ENCODE measurements at regions not wholly inside any gene's neighbourhood (a gene's known extent, or its start where the extent isn't known, plus 50 kb on each side); places are given as distances from the start of the nearest gene placed in this dataset.

- Histone ChIP-seq H3K27me3 (ENCODE audit: control insufficient read depth, insufficient read depth, low read length) (no peaks in the 10 kb centered on the region), H3K4me1 (ENCODE audit: control insufficient read depth, insufficient read depth, low read length) (no peaks in the 10 kb centered on the region), H3K36me3 (ENCODE audit: control insufficient read depth, insufficient read depth, low read length) (no peaks in the 10 kb centered on the region), H3K4me3 (ENCODE audit: low read length) (no peak overlapping the region), H3K9me3 (ENCODE audit: control insufficient read depth, insufficient read depth, low read length) (no peaks in the 10 kb centered on the region), H3K27ac (ENCODE audit: low read length) (no peak overlapping the region)
- no peak for DNase-seq (ENCODE audit: low read depth, low spot score)
- no CpG with 5 or more reads among the region's 3 CpGs for WGBS (ENCODE audit: insufficient coverage, insufficient read length)
These were observed 211.0 kb downstream of the TBX5 start for GRCh38 chr12:114194956-114195355.

GRCh38 chr12:114194066-114194465 is 211.9 kb downstream of the TBX5 start:
- no peaks in the 10 kb centered on the region for H3K4me1 ChIP-seq (ENCODE audit: control insufficient read depth, insufficient read depth, low read length)
- H3K27me3 ChIP-seq (ENCODE audit: control insufficient read depth, insufficient read depth, low read length): no peaks in the 10 kb centered on the region
- no peak for DNase-seq (ENCODE audit: low read depth, low spot score)
- no CpG with 5 or more reads among the region's 5 CpGs for WGBS (ENCODE audit: insufficient coverage, insufficient read length)
- no peaks in the 10 kb centered on the region for H3K36me3 ChIP-seq (ENCODE audit: control insufficient read depth, insufficient read depth, low read length)
- no peak overlapping the region for H3K27ac ChIP-seq (ENCODE audit: low read length)
- H3K4me3 ChIP-seq (ENCODE audit: low read length): no peak overlapping the region
- H3K9me3 ChIP-seq (ENCODE audit: control insufficient read depth, insufficient read depth, low read length): no peaks in the 10 kb centered on the region

DNA sequence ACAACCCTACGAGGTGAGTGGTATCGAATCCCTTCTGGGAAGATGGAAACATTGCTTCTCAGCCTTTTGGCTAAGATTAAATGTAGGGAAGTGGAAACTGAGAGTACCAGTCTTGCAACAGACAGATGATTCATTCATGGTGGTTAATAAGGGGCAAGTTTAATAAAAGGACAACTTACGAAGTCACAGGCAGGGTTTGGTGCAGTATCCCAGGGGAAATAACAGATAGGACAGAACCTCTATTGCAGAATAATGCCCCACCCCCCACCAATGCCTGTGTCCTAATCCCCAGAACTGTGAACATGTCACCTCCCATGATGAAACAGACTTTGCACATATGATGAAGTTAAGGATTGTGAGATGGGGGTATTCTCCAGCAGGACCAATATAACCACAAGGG is 212.5 kb downstream of the TBX5 start:
- Histone ChIP-seq H3K4me1 (ENCODE audit: control insufficient read depth, insufficient read depth, low read length) (no peaks in the 10 kb centered on the region), H3K4me3 (ENCODE audit: low read length) (no peak overlapping the region), H3K27me3 (ENCODE audit: control insufficient read depth, insufficient read depth, low read length) (no peaks in the 10 kb centered on the region), H3K36me3 (ENCODE audit: control insufficient read depth, insufficient read depth, low read length) (no peaks in the 10 kb centered on the region), H3K9me3 (ENCODE audit: control insufficient read depth, insufficient read depth, low read length) (no peaks in the 10 kb centered on the region), H3K27ac (ENCODE audit: low read length) (no peak overlapping the region)
- no CpG with 5 or more reads among the region's 3 CpGs for WGBS (ENCODE audit: insufficient coverage, insufficient read length)
- no peak for DNase-seq (ENCODE audit: low read depth, low spot score)

DNA sequence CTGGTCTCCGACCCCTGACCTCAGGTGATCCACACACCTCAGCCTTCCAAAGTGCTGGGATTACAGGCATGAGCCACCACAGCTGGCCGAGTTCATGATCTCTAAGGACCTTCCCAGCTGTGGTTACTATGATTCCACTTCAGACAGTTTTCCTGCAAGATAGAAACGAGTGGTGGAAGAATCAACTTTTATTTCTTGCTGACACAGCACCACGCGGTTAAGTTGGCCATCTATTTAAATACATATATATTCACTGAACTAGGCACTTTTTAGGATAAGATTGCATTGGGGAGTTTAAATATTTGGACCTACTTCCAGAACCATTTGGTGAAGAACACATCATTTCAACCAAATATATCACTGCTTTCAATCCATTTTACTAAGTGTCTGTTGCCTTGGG is 213.4 kb downstream of the TBX5 start:
- H3K27ac ChIP-seq (ENCODE audit: low read length): no peak overlapping the region
- DNase-seq (ENCODE audit: low read depth, low spot score): no peak
- no peaks in the 10 kb centered on the region for H3K27me3 ChIP-seq (ENCODE audit: control insufficient read depth, insufficient read depth, low read length)
- no peak overlapping the region for H3K4me3 ChIP-seq (ENCODE audit: low read length)
- WGBS (ENCODE audit: insufficient coverage, insufficient read length): no CpG with 5 or more reads among the region's 5 CpGs
- no peaks in the 10 kb centered on the region for H3K36me3 ChIP-seq (ENCODE audit: control insufficient read depth, insufficient read depth, low read length)
- no peaks in the 10 kb centered on the region for H3K4me1 ChIP-seq (ENCODE audit: control insufficient read depth, insufficient read depth, low read length)
- no peaks in the 10 kb centered on the region for H3K9me3 ChIP-seq (ENCODE audit: control insufficient read depth, insufficient read depth, low read length)

GRCh38 chr12:114192013-114192412 is 213.9 kb downstream of the TBX5 start:
- H3K27me3 ChIP-seq (ENCODE audit: control insufficient read depth, insufficient read depth, low read length): no peaks in the 10 kb centered on the region
- no peaks in the 10 kb centered on the region for H3K36me3 ChIP-seq (ENCODE audit: control insufficient read depth, insufficient read depth, low read length)
- no peaks in the 10 kb centered on the region for H3K9me3 ChIP-seq (ENCODE audit: control insufficient read depth, insufficient read depth, low read length)
- no peak overlapping the region for H3K4me3 ChIP-seq (ENCODE audit: low read length)
- no peaks in the 10 kb centered on the region for H3K4me1 ChIP-seq (ENCODE audit: control insufficient read depth, insufficient read depth, low read length)
- DNase-seq (ENCODE audit: low read depth, low spot score): no peak
- WGBS (ENCODE audit: insufficient coverage, insufficient read length): no CpG with 5 or more reads among the region's 4 CpGs
- no peak overlapping the region for H3K27ac ChIP-seq (ENCODE audit: low read length)

DNA sequence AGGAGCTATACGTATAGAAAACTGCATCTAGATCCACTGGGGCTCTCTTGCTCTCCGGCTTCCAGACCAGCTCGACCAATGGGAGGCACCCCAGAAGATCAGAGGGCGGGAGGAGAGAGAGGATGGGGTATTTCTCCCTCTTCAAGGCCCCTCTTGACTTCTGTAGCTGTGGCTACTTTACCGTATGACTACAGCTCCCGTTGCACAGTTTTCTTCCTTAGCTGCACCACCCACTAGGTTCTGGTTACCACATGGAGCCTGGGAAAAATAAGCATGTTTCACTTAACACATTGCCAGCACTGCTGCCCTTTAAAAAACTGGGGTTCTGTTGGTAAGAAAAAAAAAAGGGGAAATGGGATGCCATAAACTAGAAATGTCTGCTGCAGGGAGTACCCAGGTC is 214.4 kb downstream of the TBX5 start:
- no CpG with 5 or more reads among the region's 6 CpGs for WGBS (ENCODE audit: insufficient coverage, insufficient read length)
- Histone ChIP-seq H3K27me3 (ENCODE audit: control insufficient read depth, insufficient read depth, low read length) (no peaks in the 10 kb centered on the region), H3K4me3 (ENCODE audit: low read length) (no peak overlapping the region), H3K9me3 (ENCODE audit: control insufficient read depth, insufficient read depth, low read length) (no peaks in the 10 kb centered on the region), H3K27ac (ENCODE audit: low read length) (no peak overlapping the region), H3K36me3 (ENCODE audit: control insufficient read depth, insufficient read depth, low read length) (no peaks in the 10 kb centered on the region), H3K4me1 (ENCODE audit: control insufficient read depth, insufficient read depth, low read length) (no peaks in the 10 kb centered on the region)
- DNase-seq (ENCODE audit: low read depth, low spot score): no peak

DNA sequence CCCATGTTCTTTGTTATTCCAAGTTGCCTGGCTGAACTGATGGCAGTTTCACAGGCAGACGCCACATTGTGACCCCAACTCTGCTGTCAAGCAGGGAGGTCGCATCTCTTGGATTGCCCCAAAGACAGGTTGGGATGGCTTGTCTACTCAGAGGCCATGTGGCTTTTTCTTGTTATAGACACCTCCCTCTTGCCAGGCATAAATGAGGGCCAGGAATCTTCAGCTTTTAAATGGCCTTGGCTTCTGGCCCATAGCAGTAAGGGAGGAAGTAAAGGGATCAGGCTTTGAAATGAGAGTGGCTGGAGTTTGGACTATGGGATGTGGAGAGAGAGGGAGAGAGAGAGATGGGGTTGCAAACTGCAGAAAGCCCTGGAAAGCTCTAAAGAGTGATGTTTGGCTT is 215.0 kb downstream of the TBX5 start:
- H3K9me3 ChIP-seq (ENCODE audit: control insufficient read depth, insufficient read depth, low read length): no peaks in the 10 kb centered on the region
- no peak overlapping the region for H3K27ac ChIP-seq (ENCODE audit: low read length)
- H3K4me1 ChIP-seq (ENCODE audit: control insufficient read depth, insufficient read depth, low read length): no peaks in the 10 kb centered on the region
- no peaks in the 10 kb centered on the region for H3K27me3 ChIP-seq (ENCODE audit: control insufficient read depth, insufficient read depth, low read length)
- H3K4me3 ChIP-seq (ENCODE audit: low read length): no peak overlapping the region
- no CpG with 5 or more reads among the region's 2 CpGs for WGBS (ENCODE audit: insufficient coverage, insufficient read length)
- DNase-seq (ENCODE audit: low read depth, low spot score): no peak
- no peaks in the 10 kb centered on the region for H3K36me3 ChIP-seq (ENCODE audit: control insufficient read depth, insufficient read depth, low read length)

GRCh38 chr12:114189266-114189665 is 216.7 kb downstream of the TBX5 start:
- H3K4me1 ChIP-seq (ENCODE audit: control insufficient read depth, insufficient read depth, low read length): no peaks in the 10 kb centered on the region
- DNase-seq (ENCODE audit: low read depth, low spot score): no peak
- no peak overlapping the region for H3K27ac ChIP-seq (ENCODE audit: low read length)
- H3K9me3 ChIP-seq (ENCODE audit: control insufficient read depth, insufficient read depth, low read length): no peaks in the 10 kb centered on the region
- no peaks in the 10 kb centered on the region for H3K27me3 ChIP-seq (ENCODE audit: control insufficient read depth, insufficient read depth, low read length)
- no peaks in the 10 kb centered on the region for H3K36me3 ChIP-seq (ENCODE audit: control insufficient read depth, insufficient read depth, low read length)
- no peak overlapping the region for H3K4me3 ChIP-seq (ENCODE audit: low read length)
- no CpG with 5 or more reads among the region's 4 CpGs for WGBS (ENCODE audit: insufficient coverage, insufficient read length)

DNA sequence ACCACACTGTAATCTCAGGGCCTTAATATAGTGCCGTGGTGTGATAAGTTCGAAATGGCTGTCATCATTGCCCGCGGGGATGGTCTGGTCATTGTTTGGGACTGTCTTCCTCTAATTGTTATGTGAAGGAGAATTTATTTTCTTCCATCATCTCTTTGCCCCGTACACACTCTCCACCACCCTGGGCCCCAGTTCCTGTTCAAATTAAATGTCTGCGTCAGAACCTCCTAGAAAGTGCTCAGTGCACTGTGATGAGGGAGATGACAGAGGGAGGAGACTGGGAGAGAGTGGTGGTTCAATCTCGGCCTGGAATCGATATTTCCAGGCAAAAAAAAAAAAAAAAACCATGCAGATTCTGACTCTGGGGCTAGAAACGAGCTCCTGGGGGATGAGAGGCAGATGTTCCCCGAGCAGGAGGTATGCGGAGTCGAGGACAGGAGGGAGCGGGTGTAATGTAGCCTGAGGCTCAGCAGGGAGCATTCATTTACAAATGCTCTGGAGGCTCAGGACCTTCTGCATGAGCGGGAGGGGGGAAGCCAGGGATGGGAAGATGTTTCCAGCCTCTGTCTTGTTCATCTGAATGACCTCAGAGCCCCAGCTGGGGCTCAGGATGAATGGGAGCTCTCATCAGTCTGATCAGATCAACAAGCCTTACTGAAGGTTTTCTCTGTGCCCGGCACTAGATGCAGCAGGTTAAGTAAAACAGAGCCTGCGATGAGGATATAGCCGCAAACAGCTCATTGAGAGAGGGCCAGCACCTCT is 219.5 kb downstream of the TBX5 start:
- 0 out of 2 replicates have a peak, but pooled peaks cover 2% of the 10 kb centered on the region for H3K4me1 ChIP-seq (ENCODE audit: control insufficient read depth, insufficient read depth, low read length)
- no peak overlapping the region for H3K4me3 ChIP-seq (ENCODE audit: low read length)
- no peaks in the 10 kb centered on the region for H3K27me3 ChIP-seq (ENCODE audit: control insufficient read depth, insufficient read depth, low read length)
- no CpG with 5 or more reads among the region's 17 CpGs for WGBS (ENCODE audit: insufficient coverage, insufficient read length)
- no peaks in the 10 kb centered on the region for H3K9me3 ChIP-seq (ENCODE audit: control insufficient read depth, insufficient read depth, low read length)
- no peaks in the 10 kb centered on the region for H3K36me3 ChIP-seq (ENCODE audit: control insufficient read depth, insufficient read depth, low read length)
- peak; percentile 57 for DNase-seq (ENCODE audit: low read depth, low spot score)
- H3K27ac ChIP-seq (ENCODE audit: low read length): no peak overlapping the region

GRCh38 chr12:114185036-114185435 is 218.9 kb upstream of the RBM19 start:
- no CpG with 5 or more reads among the region's 5 CpGs for WGBS (ENCODE audit: insufficient coverage, insufficient read length)
- no peak for DNase-seq (ENCODE audit: low read depth, low spot score)

GRCh38 chr12:114174326-114174725 is 208.2 kb upstream of the RBM19 start:
- Histone ChIP-seq H3K4me3 (ENCODE audit: low read length) (no peak overlapping the region), H3K36me3 (ENCODE audit: control insufficient read depth, insufficient read depth, low read length) (no peaks in the 10 kb centered on the region), H3K4me1 (ENCODE audit: control insufficient read depth, insufficient read depth, low read length) (no peaks in the 10 kb centered on the region), H3K27ac (ENCODE audit: low read length) (no peak overlapping the region), H3K27me3 (ENCODE audit: control insufficient read depth, insufficient read depth, low read length) (no peaks in the 10 kb centered on the region), H3K9me3 (ENCODE audit: control insufficient read depth, insufficient read depth, low read length) (no peaks in the 10 kb centered on the region)
- WGBS (ENCODE audit: insufficient coverage, insufficient read length): no CpG with 5 or more reads among the region's 1 CpG
- no peak for DNase-seq (ENCODE audit: low read depth, low spot score)

More at GRCh38 chr12:114185036-114185435, 218.9 kb upstream of the RBM19 start:
- Histone ChIP-seq H3K4me1 (ENCODE audit: control insufficient read depth, insufficient read depth, low read length) (0 out of 2 replicates have a peak, but pooled peaks cover 2% of the 10 kb centered on the region), H3K36me3 (ENCODE audit: control insufficient read depth, insufficient read depth, low read length) (no peaks in the 10 kb centered on the region), H3K27ac (ENCODE audit: low read length) (no peak overlapping the region), H3K4me3 (ENCODE audit: low read length) (no peak overlapping the region), H3K9me3 (ENCODE audit: control insufficient read depth, insufficient read depth, low read length) (no peaks in the 10 kb centered on the region), H3K27me3 (ENCODE audit: control insufficient read depth, insufficient read depth, low read length) (no peaks in the 10 kb centered on the region)

All from iPS DF 6.9 (cell line).